A673 (cell line): ENCODE measurements at regions not wholly inside any gene's neighbourhood (a gene's known extent, or its start where the extent isn't known, plus 50 kb on each side); places are given as distances from the start of the nearest gene placed in this dataset.

Experiments used
- CTCF ChIP-seq: fragments of 300-800, 200-600 bp; sonication (generic); conservative IDR thresholded peaks from 2 replicates; pipeline ENCODE4 v1.5.1; 2017; ENCODE audit warnings: low read depth, mild to moderate bottlenecking, antibody characterized with exemption, low read length, moderate library complexity, mixed read lengths
- EZH2 ChIP-seq: fragments of 200-600 bp; sonication (generic); IDR thresholded peaks from 2 replicates; pipeline ENCODE4 v1.6.1; 2017; ENCODE audit warnings: borderline replicate concordance, low read depth, mild to moderate bottlenecking, mixed read lengths, antibody characterized with exemption, low read length; ENCODE audit not compliant: poor library complexity, severe bottlenecking

DNA sequence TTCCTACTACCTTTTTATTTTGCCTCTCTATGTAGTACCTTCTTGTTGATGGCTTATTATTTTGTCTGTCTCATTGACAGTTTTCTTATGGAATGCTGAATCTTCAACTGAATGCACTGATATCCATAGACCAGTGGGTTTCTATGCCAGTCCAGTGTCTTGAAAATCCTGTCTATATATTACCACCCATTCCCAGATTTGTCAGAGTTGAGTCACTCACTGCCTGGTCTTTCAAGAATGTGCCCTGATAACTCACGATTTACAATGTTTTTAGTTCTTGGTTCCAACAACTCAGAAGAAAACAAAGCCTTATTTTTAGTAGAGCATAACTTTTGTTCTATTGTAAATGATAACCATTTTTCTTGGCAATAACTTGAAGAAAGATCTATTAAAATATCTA, 606.0 kb upstream of the PITX2 start:
- TF ChIP-seq CTCF (no peak), EZH2 (no peak)
